Nephron (organoid): ENCODE measurements at regions not wholly inside any gene's neighbourhood (a gene's known extent, or its start where the extent isn't known, plus 50 kb on each side); places are given as distances from the start of the nearest gene placed in this dataset.

Experiments
- H3K27ac Mint-ChIP-seq, 3 experiments: 2 replicates each; pipeline ENCODE4 v1.8.0; 2020; ENCODE audit warnings: mixed read lengths in 3 of 3, mild to moderate bottlenecking in 2 of 3, moderate library complexity in 1 of 3
- H3K27me3 Mint-ChIP-seq: 2 replicates; pipeline ENCODE4 v1.8.0; 2021; ENCODE audit warnings: low read depth, mild to moderate bottlenecking, moderate library complexity, mixed read lengths
- H3K36me3 Mint-ChIP-seq: 2 replicates; pipeline ENCODE4 v1.8.0; 2020; ENCODE audit warnings: low read depth, mixed read lengths
- H3K4me1 Mint-ChIP-seq: 2 replicates; pipeline ENCODE4 v1.8.0; 2020; ENCODE audit warnings: mixed read lengths
- H3K4me3 Mint-ChIP-seq, 3 experiments: 2 replicates each; pipeline ENCODE4 v1.8.0; 2020; ENCODE audit warnings: mild to moderate bottlenecking in 3 of 3, mixed read lengths in 3 of 3, moderate library complexity in 2 of 3
- H3K9me3 Mint-ChIP-seq: 2 replicates; pipeline ENCODE4 v1.8.0; 2020; ENCODE audit warnings: mixed read lengths
- TF ChIP-seq, protein P1 (sequence below), 3 experiments: fragments of 200-600 bp; sonication (generic); IDR thresholded peaks; one replicate each; pipeline ENCODE4 v1.5.0; 2021; ENCODE audit warnings: antibody characterized with exemption in 3 of 3; ENCODE audit not compliant: unreplicated experiment in 3 of 3

DNA sequence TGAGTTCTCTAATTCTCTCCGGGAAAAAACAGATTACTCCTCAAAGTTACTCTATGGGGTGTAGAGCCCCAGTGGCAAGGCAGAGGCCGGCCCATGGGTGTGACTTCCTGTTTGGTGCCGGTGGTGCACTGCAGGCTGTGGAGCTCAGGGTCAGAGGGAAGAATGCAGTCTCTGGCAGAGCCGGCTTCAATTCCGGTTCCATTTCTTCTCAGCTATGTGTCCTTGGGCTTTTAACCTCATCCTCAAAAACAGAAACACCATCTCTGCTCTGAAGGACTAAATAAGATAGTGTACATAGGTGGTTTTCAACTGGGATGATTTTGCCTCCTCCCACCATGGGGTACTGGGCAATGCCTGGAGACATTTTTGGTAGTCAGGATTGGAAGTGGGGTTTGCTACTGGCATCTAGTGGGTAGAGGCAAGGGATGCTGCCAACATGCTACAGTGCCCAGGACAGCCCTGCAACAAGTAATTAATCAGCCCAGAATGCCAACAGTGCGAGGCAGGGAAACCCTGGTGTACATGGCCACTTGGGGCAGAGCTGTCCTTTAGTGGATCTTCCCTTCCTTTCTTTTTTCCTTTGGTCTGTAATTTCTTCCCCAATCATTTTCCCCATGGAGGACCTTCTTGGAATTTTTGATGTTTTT, 81.2 kb downstream of the INSIG2 start:
- Mint-ChIP-seq H3K9me3 (peaks cover 4% of the 10 kb centered on the region), H3K4me1 (no peaks in the 10 kb centered on the region), H3K27me3 (peaks cover 6% of the 10 kb centered on the region), H3K36me3 (no peaks in the 10 kb centered on the region), H3K4me3 (no peak overlapping the region), H3K27ac (no peak overlapping the region)
- TF ChIP-seq, protein P1, sequence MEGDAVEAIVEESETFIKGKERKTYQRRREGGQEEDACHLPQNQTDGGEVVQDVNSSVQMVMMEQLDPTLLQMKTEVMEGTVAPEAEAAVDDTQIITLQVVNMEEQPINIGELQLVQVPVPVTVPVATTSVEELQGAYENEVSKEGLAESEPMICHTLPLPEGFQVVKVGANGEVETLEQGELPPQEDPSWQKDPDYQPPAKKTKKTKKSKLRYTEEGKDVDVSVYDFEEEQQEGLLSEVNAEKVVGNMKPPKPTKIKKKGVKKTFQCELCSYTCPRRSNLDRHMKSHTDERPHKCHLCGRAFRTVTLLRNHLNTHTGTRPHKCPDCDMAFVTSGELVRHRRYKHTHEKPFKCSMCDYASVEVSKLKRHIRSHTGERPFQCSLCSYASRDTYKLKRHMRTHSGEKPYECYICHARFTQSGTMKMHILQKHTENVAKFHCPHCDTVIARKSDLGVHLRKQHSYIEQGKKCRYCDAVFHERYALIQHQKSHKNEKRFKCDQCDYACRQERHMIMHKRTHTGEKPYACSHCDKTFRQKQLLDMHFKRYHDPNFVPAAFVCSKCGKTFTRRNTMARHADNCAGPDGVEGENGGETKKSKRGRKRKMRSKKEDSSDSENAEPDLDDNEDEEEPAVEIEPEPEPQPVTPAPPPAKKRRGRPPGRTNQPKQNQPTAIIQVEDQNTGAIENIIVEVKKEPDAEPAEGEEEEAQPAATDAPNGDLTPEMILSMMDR (IDR thresholded peaks at IDR 0.05; ENCODE audit: unreplicated experiment in 3 of 3): no peak

GRCh38 chr2:118168615-118169014, 80.3 kb downstream of the INSIG2 start:
- Mint-ChIP-seq H3K36me3 (no peaks in the 10 kb centered on the region), H3K4me1 (no peaks in the 10 kb centered on the region), H3K27ac (no peak overlapping the region), H3K4me3 (no peak overlapping the region), H3K9me3 (peaks cover 12% of the 10 kb centered on the region), H3K27me3 (peaks cover 6% of the 10 kb centered on the region)
- TF ChIP-seq, protein P1 (IDR thresholded peaks at IDR 0.05; ENCODE audit: unreplicated experiment in 3 of 3): no peak

DNA sequence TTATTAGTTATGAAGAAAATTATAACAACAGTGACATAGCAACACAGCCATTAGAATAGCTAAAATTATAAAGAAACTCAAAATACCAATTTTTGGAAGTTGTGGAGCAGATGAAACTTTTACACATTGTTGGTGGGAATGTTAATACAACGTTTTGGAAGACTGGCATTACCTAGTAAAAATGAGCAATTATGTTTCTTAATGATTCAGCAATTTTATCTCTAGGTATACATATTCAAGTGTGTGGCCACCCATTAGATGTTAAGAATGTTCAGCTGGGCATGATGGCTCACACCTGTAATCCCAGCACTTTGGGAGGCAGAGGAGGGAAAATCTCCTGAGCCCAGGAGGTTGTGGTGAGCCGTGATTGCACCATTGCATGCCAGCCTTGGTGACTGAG, 78.8 kb downstream of the INSIG2 start:
- TF ChIP-seq, protein P1 (IDR thresholded peaks at IDR 0.05; ENCODE audit: unreplicated experiment in 3 of 3): no peak
- Mint-ChIP-seq H3K27ac (no peak overlapping the region), H3K4me1 (no peaks in the 10 kb centered on the region), H3K27me3 (no peaks in the 10 kb centered on the region), H3K36me3 (no peaks in the 10 kb centered on the region), H3K4me3 (no peak overlapping the region), H3K9me3 (peaks cover 17% of the 10 kb centered on the region)

- no peaks in the 10 kb centered on the region for H3K4me1 Mint-ChIP-seq
- no peaks in the 10 kb centered on the region for H3K36me3 Mint-ChIP-seq
- H3K27ac Mint-ChIP-seq: no peak overlapping the region
- H3K4me3 Mint-ChIP-seq: no peak overlapping the region
- H3K27me3 Mint-ChIP-seq: no peaks in the 10 kb centered on the region
- H3K9me3 Mint-ChIP-seq: peaks cover 17% of the 10 kb centered on the region
- TF ChIP-seq, protein P1 (IDR thresholded peaks at IDR 0.05; ENCODE audit: unreplicated experiment in 3 of 3): no peak
Measured at GRCh38 chr2:118166242-118166641, 78.0 kb downstream of the INSIG2 start.

DNA sequence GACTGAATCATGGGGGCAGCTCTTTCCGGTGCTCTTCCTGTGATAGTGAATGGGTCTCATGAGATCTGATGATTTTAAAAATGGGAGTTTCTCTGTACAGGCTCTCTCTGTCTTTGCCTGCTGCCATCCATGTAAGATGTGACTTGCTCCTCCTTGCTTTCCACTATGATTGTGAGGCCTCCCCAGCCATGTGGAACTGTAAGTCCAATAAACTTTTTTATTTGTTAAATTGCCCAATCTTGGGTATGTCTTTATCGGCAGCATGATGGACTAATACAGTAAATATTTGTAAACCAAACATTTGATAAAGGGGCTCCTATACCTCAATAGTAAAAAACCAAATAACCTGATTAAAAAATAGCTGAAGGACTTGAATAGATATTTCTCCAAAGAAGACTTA, 77.3 kb downstream of the INSIG2 start:
- Mint-ChIP-seq H3K36me3 (no peaks in the 10 kb centered on the region), H3K4me1 (no peaks in the 10 kb centered on the region), H3K27ac (no peak overlapping the region), H3K9me3 (peaks cover 17% of the 10 kb centered on the region), H3K4me3 (no peak overlapping the region), H3K27me3 (no peaks in the 10 kb centered on the region)
- TF ChIP-seq, protein P1 (IDR thresholded peaks at IDR 0.05; ENCODE audit: unreplicated experiment in 3 of 3): no peak
